ENCODE measurements at regions not wholly inside any gene's neighbourhood (a gene's known extent, or its start where the extent isn't known, plus 50 kb on each side); places are given as distances from the start of the nearest gene placed in this dataset.
"Not testable (repeated sequence)": the region's sequence is repeated elsewhere in the genome, so short reads cannot be mapped to it uniquely, and the experiment has no call there.

DNA sequence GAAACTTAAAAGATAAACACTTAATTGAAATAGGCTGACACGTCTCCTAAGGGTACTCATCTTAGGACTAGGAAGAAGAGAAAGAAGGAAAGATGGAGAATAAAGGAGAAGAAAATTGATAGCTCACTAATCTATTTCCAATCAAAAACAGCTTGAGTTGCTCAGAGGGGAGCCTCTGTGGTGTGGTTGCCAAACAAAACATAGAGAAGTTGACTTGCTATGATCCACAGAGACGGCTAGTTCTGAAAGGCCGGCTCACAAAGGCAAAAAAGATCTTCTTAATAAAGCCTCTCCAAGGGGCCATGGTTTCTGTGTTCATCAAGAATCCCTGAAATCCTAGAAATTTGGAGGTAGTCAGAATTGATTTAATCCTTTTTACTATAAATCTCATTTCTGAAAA lies 644.1 kb downstream of the LMO4 start:
- DNase-seq: no peak

DNA sequence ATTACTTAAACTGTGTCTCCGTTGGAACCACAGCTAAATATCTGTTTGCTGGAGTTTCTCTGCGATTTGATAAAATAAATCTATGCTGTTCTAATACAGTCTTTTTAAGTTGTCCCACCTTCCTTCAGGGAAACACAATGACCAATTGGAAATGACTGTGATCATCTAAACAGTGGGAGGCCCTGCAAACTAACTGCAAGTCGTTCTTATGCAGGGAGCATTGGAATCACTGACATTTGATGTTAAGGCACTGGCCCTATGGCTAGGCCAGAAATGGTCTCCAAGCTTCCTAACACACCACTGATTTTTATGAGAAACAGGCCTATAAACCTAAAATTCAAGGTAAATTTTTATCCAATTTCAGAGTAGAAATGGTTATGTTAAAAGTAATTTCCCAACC lies 645.2 kb downstream of the LMO4 start:
- no peak for DNase-seq

DNA sequence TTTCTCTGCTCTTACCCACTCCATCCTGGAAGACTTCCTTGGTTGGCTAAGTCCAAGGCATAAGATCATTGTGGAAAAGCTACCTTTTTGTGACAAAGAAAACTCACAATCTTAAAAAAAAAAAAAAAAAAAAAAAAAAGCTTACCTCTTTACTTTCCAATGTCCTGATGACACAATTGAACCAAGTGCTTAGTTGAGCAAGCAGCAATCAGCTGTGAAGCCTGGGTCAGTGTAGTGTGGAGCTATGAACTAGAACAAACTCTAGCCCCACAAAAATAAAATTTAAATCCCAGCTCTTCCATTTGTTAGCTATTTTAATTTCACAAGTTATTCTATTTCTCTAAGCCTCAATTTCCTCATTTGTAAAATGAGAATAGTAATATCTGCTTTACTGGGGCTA lies 647.6 kb downstream of the LMO4 start:
- no peak for DNase-seq

GRCh38 chr1:87977145-87977544 lies 648.5 kb downstream of the LMO4 start:
- DNase-seq: no peak

- no peak for DNase-seq
These were observed 650.4 kb downstream of the LMO4 start for GRCh38 chr1:87979079-87979478.

DNA sequence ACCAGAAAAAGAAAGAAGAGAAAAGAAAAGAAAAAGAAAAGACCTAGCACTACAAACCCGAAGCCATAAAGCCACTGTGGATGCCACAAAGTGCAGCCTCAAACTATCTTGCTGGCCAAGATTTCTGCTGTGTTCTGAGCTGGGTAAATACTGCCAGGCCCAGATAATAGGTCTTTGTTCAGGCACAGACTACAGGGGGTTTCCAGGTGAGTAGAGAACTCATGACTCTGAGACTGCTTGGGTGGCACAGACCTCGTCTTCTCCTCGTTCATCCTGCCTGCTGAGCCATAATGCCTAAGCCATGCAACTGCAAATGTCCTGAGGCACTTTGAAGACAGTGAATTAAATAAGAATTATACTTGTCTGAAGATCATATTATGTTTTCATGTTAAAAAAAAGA lies 651.8 kb downstream of the LMO4 start:
- no peak for DNase-seq

DNA sequence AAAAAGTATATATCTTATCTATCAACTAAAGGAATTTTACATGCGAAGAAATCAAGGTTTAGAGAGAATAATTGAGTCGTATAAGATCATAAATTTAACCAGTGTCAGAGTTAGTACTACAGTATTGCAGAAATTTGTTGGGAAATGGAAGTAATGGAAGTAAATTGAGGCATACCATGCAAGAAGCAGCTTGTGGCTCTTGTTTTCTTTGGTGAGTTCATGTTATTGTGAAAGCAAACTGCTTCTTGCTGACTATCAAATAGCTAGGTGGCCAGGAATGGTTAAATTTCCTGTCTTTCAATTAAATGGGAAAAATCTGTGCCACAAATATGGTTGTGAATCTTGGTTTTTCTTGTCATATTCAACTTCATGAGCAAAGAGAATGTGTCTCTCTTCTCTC lies 652.7 kb downstream of the LMO4 start:
- no peak for DNase-seq

GRCh38 chr1:87981810-87982209 lies 653.1 kb downstream of the LMO4 start:
- DNase-seq: no peak

DNA sequence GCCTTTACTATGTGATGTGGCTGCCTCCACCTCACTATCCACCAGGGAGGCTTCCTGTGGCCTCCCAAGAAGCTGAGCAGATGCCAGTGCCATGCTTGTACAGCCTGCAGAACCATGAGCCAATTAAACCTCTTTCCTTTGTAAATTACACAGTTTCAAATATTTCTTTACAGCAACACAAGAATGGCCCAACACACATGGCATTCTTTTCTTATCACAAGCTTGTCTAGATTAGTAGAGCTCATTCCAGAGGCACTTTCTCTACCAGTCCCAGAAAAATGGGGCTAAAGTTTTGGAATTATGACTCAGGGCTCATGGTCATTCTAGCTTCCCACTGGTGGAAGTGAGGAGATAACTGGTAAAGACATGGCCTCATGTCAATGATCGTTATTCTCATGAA lies 655.2 kb downstream of the LMO4 start:
- no peak for DNase-seq

- no peak for DNase-seq
These were observed 656.4 kb downstream of the LMO4 start for GRCh38 chr1:87985071-87985470.

GRCh38 chr1:87986130-87986866 lies 657.6 kb downstream of the LMO4 start:
- no peak for DNase-seq

GRCh38 chr1:87989346-87989745 lies 660.7 kb downstream of the LMO4 start:
- no peak for DNase-seq

- DNase-seq: not testable (repeated sequence)
These were observed 663.9 kb downstream of the LMO4 start for GRCh38 chr1:87992536-87992935.

DNA sequence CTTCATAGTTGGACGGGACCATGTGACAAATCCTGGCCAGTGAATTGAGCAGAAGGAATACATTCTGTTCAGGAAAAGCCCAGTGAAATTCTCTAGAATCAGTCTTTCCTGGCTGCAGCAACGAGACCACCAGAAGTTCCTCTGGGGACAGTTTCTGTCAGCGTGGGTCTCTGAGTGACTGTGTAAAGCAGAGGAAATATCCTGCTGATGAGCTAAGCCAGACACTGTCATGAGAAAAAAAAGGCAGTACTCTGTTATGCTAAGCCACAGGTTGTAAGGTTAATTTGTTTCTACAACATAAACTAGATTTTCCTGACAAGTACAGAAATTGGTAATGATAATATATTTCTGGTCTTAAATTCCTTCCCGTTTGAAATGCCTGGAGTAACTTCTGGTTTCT lies 664.4 kb downstream of the LMO4 start:
- no peak for DNase-seq

- no peak for DNase-seq
These were observed 671.2 kb downstream of the LMO4 start for GRCh38 chr1:87999852-88000251.

DNA sequence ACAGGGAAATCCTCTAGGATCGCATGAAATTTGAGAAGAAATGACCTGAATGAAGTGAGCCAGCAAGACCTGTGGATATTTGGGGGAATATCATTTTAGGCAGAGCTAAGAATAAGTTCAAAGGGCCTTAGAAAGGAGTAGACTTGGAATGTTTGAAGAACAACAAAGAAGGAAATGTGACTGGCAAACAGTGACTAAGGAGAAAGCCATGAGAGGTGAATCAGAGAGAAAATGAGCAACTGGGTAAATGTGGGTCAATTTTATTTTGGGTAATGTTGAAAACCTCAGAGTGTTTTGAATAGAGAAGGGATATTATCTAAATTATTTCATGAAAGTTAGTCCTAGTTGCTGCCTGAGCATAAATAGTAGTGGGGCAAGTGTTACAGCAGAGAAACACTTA lies 672.8 kb downstream of the LMO4 start:
- DNase-seq: no peak

- no peak for DNase-seq
These were observed 674.6 kb downstream of the LMO4 start for GRCh38 chr1:88003255-88003654.

- no peak for DNase-seq
These were observed 674.2 kb upstream of the PKN2 start for GRCh38 chr1:88009916-88010315.

GRCh38 chr1:88013485-88013884 lies 670.6 kb upstream of the PKN2 start:
- no peak for DNase-seq

DNA sequence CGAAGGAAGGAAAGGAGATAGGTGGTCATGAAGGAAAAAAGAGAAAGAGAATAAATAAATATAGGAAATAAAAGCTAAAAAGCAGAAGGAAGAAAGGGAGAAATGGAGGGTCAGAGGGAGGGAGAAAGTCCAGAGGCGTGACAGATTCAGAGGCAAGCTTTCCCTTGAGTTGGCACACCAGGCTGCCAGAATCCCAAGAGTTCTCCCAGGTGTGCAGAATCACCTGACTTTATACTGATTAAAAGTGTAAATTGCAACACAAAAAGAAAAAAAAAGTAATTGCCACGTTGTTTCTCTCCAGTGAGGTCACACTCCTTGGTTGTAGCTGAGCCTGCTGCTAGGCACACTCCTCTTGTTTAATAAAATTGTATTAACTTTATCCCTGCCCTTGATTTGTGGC lies 669.9 kb upstream of the PKN2 start:
- DNase-seq: no peak

DNA sequence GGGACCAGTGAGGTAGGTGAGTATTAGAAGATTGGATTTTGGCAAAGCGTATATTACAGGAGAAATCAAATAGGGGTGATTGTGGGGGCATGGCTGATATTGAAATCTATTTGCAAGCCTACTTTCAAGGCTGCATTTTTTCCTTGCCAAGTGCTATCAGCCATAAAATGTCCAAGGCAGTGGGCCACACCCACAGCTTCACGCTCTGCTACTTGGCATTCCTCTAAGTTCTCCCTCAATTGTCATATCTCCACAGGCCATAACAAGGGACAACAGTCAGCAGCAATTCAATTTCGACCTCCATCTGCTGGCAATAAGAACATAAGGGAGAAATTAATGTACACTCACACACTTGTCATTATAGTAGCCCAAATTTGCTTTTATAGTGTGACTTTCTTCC lies 667.1 kb upstream of the PKN2 start:
- no peak for DNase-seq

DNA sequence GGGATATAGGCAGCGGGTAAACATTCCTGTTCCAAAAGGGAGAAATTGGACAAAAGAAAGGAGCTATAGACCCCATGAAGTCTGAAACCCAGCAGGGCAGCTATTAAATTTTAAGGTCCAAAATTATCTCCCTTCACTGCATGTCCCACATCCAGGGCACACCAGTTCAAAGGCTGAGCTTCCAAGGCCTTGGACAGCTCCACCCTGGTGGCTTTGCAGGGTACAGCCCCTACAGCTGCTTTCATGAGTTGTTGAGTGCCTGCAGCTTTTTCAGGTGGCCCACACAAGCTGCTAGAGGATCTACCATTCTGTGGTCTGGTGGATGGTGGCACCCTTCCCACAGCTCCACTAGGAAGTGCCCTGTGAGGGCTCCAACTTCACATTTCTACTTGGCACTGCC lies 662.5 kb upstream of the PKN2 start:
- no peak for DNase-seq

- DNase-seq: no peak
These were observed 661.6 kb upstream of the PKN2 start for GRCh38 chr1:88022516-88022915.

DNA sequence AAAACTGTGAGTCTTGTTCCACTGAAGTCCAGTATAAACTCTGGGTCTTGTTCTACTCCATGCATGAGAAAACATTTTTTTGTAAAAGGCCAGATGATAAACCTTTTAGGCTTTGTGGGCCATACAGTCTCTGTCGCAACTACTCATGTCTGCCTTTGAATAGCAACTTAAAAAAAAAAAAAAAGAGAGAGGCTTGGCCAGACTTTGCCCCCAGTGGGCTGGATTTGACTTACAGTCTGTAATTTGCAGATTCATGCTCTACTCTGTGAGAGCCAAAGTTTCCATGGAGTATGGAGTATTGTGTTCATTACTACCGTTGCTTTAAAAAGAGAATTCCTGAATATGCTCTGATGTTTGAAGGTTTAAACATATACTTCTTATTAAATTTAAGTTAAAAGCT lies 654.9 kb upstream of the PKN2 start:
- DNase-seq: no peak

GRCh38 chr1:88029899-88030298 lies 654.2 kb upstream of the PKN2 start:
- DNase-seq: no peak

- no peak for DNase-seq
These were observed 648.5 kb upstream of the PKN2 start for GRCh38 chr1:88035578-88035977.

All from activated CD4-positive, alpha-beta T cell treated with anti-CD3 and anti-CD28 coated beads, Interleukin-2, Interleukin-6, amounts not matched to agents 100 ng/mL and 50 ng/mL, durations not matched to agents 16 hours and 8 hours (primary cell).